Keratinocyte (primary cell): ENCODE measurements at regions not wholly inside any gene's neighbourhood (a gene's known extent, or its start where the extent isn't known, plus 50 kb on each side); places are given as distances from the start of the nearest gene placed in this dataset.

Experiments used
- DNase-seq: peaks from one replicate; pipeline ENCODE4 v3.0.0-alpha.2; 2011; ENCODE audit warnings: low read depth, missing footprints, low spot score
- FAIRE-seq: peaks from 2 replicates; lab custom pipeline; 2011; peaks lifted over from hg19 to GRCh38; lab: Jason Lieb, UNC
- H2AFZ ChIP-seq: 2 replicates; pipeline ENCODE4 v1.6.0; 2012; ENCODE audit warnings: low read length, control low read depth, inconsistent platforms; ENCODE audit not compliant: control insufficient read depth
- H3K27ac ChIP-seq: 2 replicates; pipeline ENCODE4 v1.5.1; 2011; ENCODE audit warnings: low read length; ENCODE audit not compliant: control insufficient read depth, insufficient read depth
- H3K27me3 ChIP-seq: 3 replicates; pipeline ENCODE4 v1.6.0; 2011; ENCODE audit warnings: low read length; ENCODE audit not compliant: control insufficient read depth, insufficient read depth; ENCODE audit errors: extremely low read depth
- H3K36me3 ChIP-seq, 2 experiments: 2 replicates in 1 of 2; 3 replicates in 1 of 2; pipeline ENCODE4 v1.5.1; 2011; ENCODE audit warnings: low read length in 2 of 2, mild to moderate bottlenecking in 1 of 2; ENCODE audit not compliant: control insufficient read depth in 2 of 2, insufficient read depth in 2 of 2; ENCODE audit errors: extremely low read depth in 1 of 2
- H3K4me1 ChIP-seq: 3 replicates; pipeline ENCODE4 v1.5.1; 2011; ENCODE audit warnings: low read length; ENCODE audit not compliant: control insufficient read depth, insufficient read depth; ENCODE audit errors: extremely low read depth
- H3K4me2 ChIP-seq: 3 replicates; pipeline ENCODE4 v1.6.0; 2011; ENCODE audit warnings: low read depth, low read length; ENCODE audit not compliant: control insufficient read depth, insufficient read depth; ENCODE audit errors: extremely low read depth
- H3K4me3 ChIP-seq, 3 experiments: fragments of 200-600 bp in 1 of 3; sonication (generic) in 1 of 3; 2 replicates in 2 of 3; 3 replicates in 1 of 3; pipeline ENCODE4 v1.5.1; 2011 to 2016; ENCODE audit warnings: low read length in 3 of 3, mild to moderate bottlenecking in 3 of 3, control low read depth in 2 of 3, inconsistent platforms in 1 of 3, low read depth in 1 of 3, mixed read lengths in 1 of 3, mixed run types in 1 of 3, moderate library complexity in 1 of 3; ENCODE audit not compliant: control insufficient read depth in 2 of 3, insufficient read depth in 2 of 3; ENCODE audit errors: extremely low read depth in 1 of 3
- H3K79me2 ChIP-seq: 2 replicates; pipeline ENCODE4 v1.6.0; 2012; ENCODE audit warnings: low read length; ENCODE audit not compliant: control insufficient read depth, insufficient read depth
- H3K9ac ChIP-seq: 3 replicates; pipeline ENCODE4 v1.6.0; 2011; ENCODE audit warnings: low read length; ENCODE audit not compliant: control insufficient read depth, insufficient read depth; ENCODE audit errors: extremely low read depth
- H3K9me1 ChIP-seq: 3 replicates; pipeline ENCODE4 v1.6.0; 2011; ENCODE audit warnings: low read length; ENCODE audit not compliant: control insufficient read depth, insufficient read depth; ENCODE audit errors: extremely low read depth
- H3K9me3 ChIP-seq: 2 replicates; pipeline ENCODE4 v1.5.1; 2012; ENCODE audit warnings: low read depth, low read length; ENCODE audit not compliant: control insufficient read depth
- H4K20me1 ChIP-seq: 3 replicates; pipeline ENCODE4 v1.6.0; 2011; ENCODE audit warnings: low read length; ENCODE audit not compliant: control insufficient read depth, insufficient read depth; ENCODE audit errors: extremely low read depth
- EZH2 ChIP-seq: IDR thresholded peaks from one replicate; pipeline ENCODE4 v1.6.1; 2012; ENCODE audit warnings: inconsistent platforms, mild to moderate bottlenecking, low read length, moderate library complexity
- dilution Hi-C: fragments of 300-500 bp; cut with MboI; formaldehyde crosslinking; loops from one replicate; pipeline ENCODE4 v1.7.0; 2020; ENCODE audit warnings: low sequenced_read_pairs; ENCODE audit not compliant: extremely low pct_ligation_motif_present
- TF ChIP-seq, protein P1 (sequence below), 3 experiments: IDR thresholded peaks in 1 of 3; conservative IDR thresholded peaks in 1 of 3; optimal IDR thresholded peaks in 1 of 3; 2 replicates in 2 of 3; 3 replicates in 1 of 3; pipeline versions ENCODE3 to v1.5.1; 2011; ENCODE audit warnings: low read length in 3 of 3, mild to moderate bottlenecking in 3 of 3, moderate library complexity in 2 of 3, control low read depth in 1 of 3, inconsistent platforms in 1 of 3; ENCODE audit not compliant: insufficient read depth in 2 of 3; ENCODE audit errors: extremely low read depth in 1 of 3

DNA sequence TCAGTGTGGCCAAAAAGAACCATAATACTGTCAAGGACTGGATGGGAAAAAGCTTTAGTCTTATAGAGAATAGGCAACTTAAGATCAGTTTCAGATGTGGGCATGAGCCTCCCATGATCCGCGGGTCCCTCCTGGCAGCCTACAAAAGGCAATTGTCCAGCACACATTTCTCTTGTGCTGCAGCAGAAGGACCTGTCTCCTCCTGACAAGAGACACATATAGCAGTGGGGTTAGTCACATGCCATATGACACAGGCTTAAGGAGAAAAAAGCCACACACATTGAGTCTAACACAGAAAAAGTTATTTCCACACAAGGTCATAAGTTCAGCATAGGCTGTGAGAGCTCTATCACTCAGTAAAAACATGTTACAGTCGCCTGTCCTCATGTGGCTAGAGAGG, 1378.7 kb upstream of the PRR20A start:
- no peak overlapping the region for H3K9ac ChIP-seq
- H3K79me2 ChIP-seq = no peaks in the 10 kb centered on the region
- no peak overlapping the region for H2AFZ ChIP-seq
- no peak for FAIRE-seq
- H3K36me3 ChIP-seq = no peaks in the 10 kb centered on the region
- dilution Hi-C loops = no loop called here
- no peak overlapping the region for H3K4me2 ChIP-seq
- no peaks in the 10 kb centered on the region for H4K20me1 ChIP-seq
- no peaks in the 10 kb centered on the region for H3K9me3 ChIP-seq
- TF ChIP-seq, protein P1, sequence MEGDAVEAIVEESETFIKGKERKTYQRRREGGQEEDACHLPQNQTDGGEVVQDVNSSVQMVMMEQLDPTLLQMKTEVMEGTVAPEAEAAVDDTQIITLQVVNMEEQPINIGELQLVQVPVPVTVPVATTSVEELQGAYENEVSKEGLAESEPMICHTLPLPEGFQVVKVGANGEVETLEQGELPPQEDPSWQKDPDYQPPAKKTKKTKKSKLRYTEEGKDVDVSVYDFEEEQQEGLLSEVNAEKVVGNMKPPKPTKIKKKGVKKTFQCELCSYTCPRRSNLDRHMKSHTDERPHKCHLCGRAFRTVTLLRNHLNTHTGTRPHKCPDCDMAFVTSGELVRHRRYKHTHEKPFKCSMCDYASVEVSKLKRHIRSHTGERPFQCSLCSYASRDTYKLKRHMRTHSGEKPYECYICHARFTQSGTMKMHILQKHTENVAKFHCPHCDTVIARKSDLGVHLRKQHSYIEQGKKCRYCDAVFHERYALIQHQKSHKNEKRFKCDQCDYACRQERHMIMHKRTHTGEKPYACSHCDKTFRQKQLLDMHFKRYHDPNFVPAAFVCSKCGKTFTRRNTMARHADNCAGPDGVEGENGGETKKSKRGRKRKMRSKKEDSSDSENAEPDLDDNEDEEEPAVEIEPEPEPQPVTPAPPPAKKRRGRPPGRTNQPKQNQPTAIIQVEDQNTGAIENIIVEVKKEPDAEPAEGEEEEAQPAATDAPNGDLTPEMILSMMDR (optimal IDR thresholded peaks at IDR 0.05 in 1 of 3, IDR thresholded peaks at IDR 0.05 in 1 of 3, conservative IDR thresholded peaks at IDR 0.05 in 1 of 3; ENCODE audit: extremely low read depth in 1 of 3, insufficient read depth in 2 of 3, low read length in 3 of 3) = no peak
- TF ChIP-seq EZH2 = no peak
- H3K4me3 ChIP-seq = no peak overlapping the region
- DNase-seq = no peak
- H3K27me3 ChIP-seq = no peaks in the 10 kb centered on the region
- no peaks in the 10 kb centered on the region for H3K9me1 ChIP-seq
- H3K27ac ChIP-seq = no peak overlapping the region
- no peaks in the 10 kb centered on the region for H3K4me1 ChIP-seq

DNA sequence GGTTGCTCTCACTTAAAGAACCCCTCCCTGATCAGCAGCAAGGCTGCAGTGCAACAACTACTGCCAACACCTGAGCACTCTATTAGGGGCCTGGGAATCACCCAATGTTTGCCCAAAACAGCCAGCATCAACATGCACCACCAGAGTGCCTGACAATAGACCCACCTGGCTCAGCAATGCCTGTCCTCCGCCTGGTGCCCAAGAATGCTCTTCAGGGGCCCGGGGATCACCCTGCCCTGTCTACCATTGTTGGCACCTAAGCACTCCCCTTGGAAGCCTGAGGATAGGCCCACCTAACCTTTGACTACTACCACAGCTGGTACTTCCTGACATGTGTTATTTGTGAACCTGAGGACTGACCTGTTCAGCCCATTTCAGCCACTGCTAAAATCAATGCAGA, 1363.1 kb upstream of the PRR20A start:
- Histone ChIP-seq H3K9me3 (peaks cover 4% of the 10 kb centered on the region), H3K9ac (no peak overlapping the region), H2AFZ (no peak overlapping the region), H4K20me1 (no peaks in the 10 kb centered on the region), H3K4me2 (no peak overlapping the region), H3K27ac (no peak overlapping the region), H3K27me3 (no peaks in the 10 kb centered on the region), H3K9me1 (no peaks in the 10 kb centered on the region), H3K36me3 (no peaks in the 10 kb centered on the region), H3K4me1 (no peaks in the 10 kb centered on the region), H3K79me2 (no peaks in the 10 kb centered on the region), H3K4me3 (no peak overlapping the region)
- FAIRE-seq (no peak), DNase-seq (no peak)
- TF ChIP-seq, protein P1 (optimal IDR thresholded peaks at IDR 0.05 in 1 of 3, IDR thresholded peaks at IDR 0.05 in 1 of 3, conservative IDR thresholded peaks at IDR 0.05 in 1 of 3; ENCODE audit: extremely low read depth in 1 of 3, insufficient read depth in 2 of 3, low read length in 3 of 3) = no peak
- no peak for TF ChIP-seq EZH2
- dilution Hi-C loops = no loop called here
